ENCODE measurements at regions not wholly inside any gene's neighbourhood (a gene's known extent, or its start where the extent isn't known, plus 50 kb on each side); places are given as distances from the start of the nearest gene placed in this dataset.

DNA sequence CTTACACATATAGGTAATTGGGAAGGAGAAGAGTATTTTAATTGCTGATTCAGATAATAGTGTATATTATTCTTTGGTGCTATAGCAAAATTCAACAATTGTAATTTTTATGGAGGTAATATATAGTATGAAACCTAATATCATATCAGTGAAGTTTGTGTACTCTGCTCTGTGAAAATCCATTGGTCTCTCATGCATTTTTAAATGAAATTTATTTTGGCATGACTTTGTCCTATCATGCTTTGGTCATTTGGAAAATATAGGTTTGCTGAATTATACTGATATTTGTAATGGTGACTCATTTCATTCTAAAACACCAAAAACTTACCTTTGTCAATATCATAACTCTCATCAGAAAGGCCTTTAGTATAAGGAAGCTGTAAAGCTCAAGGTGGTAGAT lies 962.0 kb upstream of the NOVA1 start:
- Histone ChIP-seq H4K5ac (ENCODE audit: low read depth, low read length) (no peak overlapping the region), H3K4me1 (ENCODE audit: control insufficient read depth, insufficient read depth, low read length) (no peaks in the 10 kb centered on the region), H4K20me1 (ENCODE audit: insufficient read depth, low read length) (no peaks in the 10 kb centered on the region), H3K9me1 (ENCODE audit: insufficient read depth, low read length) (no peaks in the 10 kb centered on the region), H2AFZ (replicated peaks; ENCODE audit: low read length, poor library complexity) (no peak overlapping the region), H2BK15ac (ENCODE audit: low read depth, low read length) (no peak overlapping the region), H4K91ac (ENCODE audit: insufficient read depth, low read depth, low read length) (no peak overlapping the region), H3K36me3 (ENCODE audit: control insufficient read depth, insufficient read depth, low read length) (no peaks in the 10 kb centered on the region), H4K8ac (ENCODE audit: low read depth in 2 of 2, low read length in 2 of 2) (no peak overlapping the region), H3K14ac (replicated peaks; ENCODE audit: low read depth, low read length) (no peak overlapping the region), H3K4me3 (ENCODE audit: insufficient read depth, low read depth, low read length) (no peak overlapping the region), H3K56ac (ENCODE audit: extremely low read depth, insufficient read depth, low read length) (no peak overlapping the region), H2AK5ac (ENCODE audit: low read depth, low read length) (no peak overlapping the region), H3K9ac (ENCODE audit: low read depth, low read length) (no peak overlapping the region), H2AK9ac (replicated peaks; ENCODE audit: low read depth, low read length, poor library complexity) (no peak overlapping the region), H2BK5ac (ENCODE audit: low read depth, low read length, poor library complexity, severe bottlenecking) (no peak overlapping the region), H3K18ac (ENCODE audit: low read depth, low read length) (no peak overlapping the region), H3K4ac (ENCODE audit: low read depth, low read length) (no peak overlapping the region), H2BK120ac (ENCODE audit: low read depth, low read length) (no peak overlapping the region), H3K27ac (ENCODE audit: insufficient read depth, low read length) (no peak overlapping the region), H3K27me3 (ENCODE audit: control insufficient read depth, insufficient read depth, low read length) (no peaks in the 10 kb centered on the region), H3K4me2 (ENCODE audit: low read depth, low read length) (no peak overlapping the region), H2BK20ac (ENCODE audit: low read depth, low read length) (no peak overlapping the region), H3K9me3 (ENCODE audit: control insufficient read depth, insufficient read depth, low read length) (no peaks in the 10 kb centered on the region), H3K79me1 (ENCODE audit: low read depth in 1 of 2, low read length in 2 of 2) (no peaks in the 10 kb centered on the region), H3K23ac (ENCODE audit: low read depth, low read length) (no peak overlapping the region)
- ATAC-seq (ENCODE audit: low read depth), result no peak
- TF ChIP-seq FOS (IDR thresholded peaks at IDR 0.05; ENCODE audit: low read depth, low read length) (no peak), BHLHE40 (IDR thresholded peaks at IDR 0.05; ENCODE audit: low read depth, low read length) (no peak), CHD1 (IDR thresholded peaks at IDR 0.05; ENCODE audit: low read depth, low read length) (no peak), NFE2L2 (IDR thresholded peaks at IDR 0.05; ENCODE audit: low read depth, low read length) (no peak), RFX5 (IDR thresholded peaks at IDR 0.05; ENCODE audit: low read depth, low read length) (no peak), ELK1 (IDR thresholded peaks at IDR 0.05; ENCODE audit: borderline replicate concordance, low read depth, low read length) (no peak), POLR2A (IDR thresholded peaks at IDR 0.05; ENCODE audit: low read depth, low read length) (no peak), MXI1 (IDR thresholded peaks at IDR 0.05; ENCODE audit: borderline replicate concordance, low read depth, low read length) (no peak), MAZ (IDR thresholded peaks at IDR 0.05; ENCODE audit: borderline replicate concordance, low read depth, low read length) (no peak), RCOR1 (IDR thresholded peaks at IDR 0.05; ENCODE audit: insufficient replicate concordance, low read length) (no peak), MAFK (IDR thresholded peaks at IDR 0.05; ENCODE audit: low read depth, low read length) (no peak), RAD21 (IDR thresholded peaks at IDR 0.05; ENCODE audit: low read length) (no peak), SMC3 (IDR thresholded peaks at IDR 0.05; ENCODE audit: low read depth, low read length) (no peak), CTCF (conservative IDR thresholded peaks at IDR 0.05; ENCODE audit: low read depth, low read length) (no peak), CEBPB (IDR thresholded peaks at IDR 0.05; ENCODE audit: low read depth, low read length) (no peak)
- TF ChIP-seq, protein P1, sequence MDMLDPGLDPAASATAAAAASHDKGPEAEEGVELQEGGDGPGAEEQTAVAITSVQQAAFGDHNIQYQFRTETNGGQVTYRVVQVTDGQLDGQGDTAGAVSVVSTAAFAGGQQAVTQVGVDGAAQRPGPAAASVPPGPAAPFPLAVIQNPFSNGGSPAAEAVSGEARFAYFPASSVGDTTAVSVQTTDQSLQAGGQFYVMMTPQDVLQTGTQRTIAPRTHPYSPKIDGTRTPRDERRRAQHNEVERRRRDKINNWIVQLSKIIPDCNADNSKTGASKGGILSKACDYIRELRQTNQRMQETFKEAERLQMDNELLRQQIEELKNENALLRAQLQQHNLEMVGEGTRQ (IDR thresholded peaks at IDR 0.05; ENCODE audit: low read depth, low read length), result no peak
- POLR2A ChIA-PET (ENCODE audit: unreplicated experiment), result no interaction called here
- no TSS peak for BruUV-seq (replicated peaks)
- no peak for DNase-seq
- dilution Hi-C loops (cut with HindIII; ENCODE audit: low sequenced_read_pairs, unreplicated experiment), result no loop called here
- in situ Hi-C loops (cut with MboI; ENCODE audit: low sequenced_read_pairs), result no loop called here
- CTCF ChIA-PET, result no interaction called here
- intact Hi-C loops (cut with micrococcal nuclease), result no loop called here

All from IMR-90 (cell line).